ENCODE measurements at regions not wholly inside any gene's neighbourhood (a gene's known extent, or its start where the extent isn't known, plus 50 kb on each side); places are given as distances from the start of the nearest gene placed in this dataset.

GRCh38 chr13:22168437-22169190, 497.7 kb downstream of the FGF9 start (continued):
- TF ChIP-seq JUN (IDR thresholded peaks at IDR 0.05; ENCODE audit: low read depth, low read length) = no peak
- TF ChIP-seq TBP (IDR thresholded peaks at IDR 0.05; ENCODE audit: low read depth, low read length) = no peak
- no peak for TF ChIP-seq RBBP5 (IDR thresholded peaks at IDR 0.05; ENCODE audit: borderline replicate concordance, low read depth, low read length)
- no peak for TF ChIP-seq SIRT6 (IDR thresholded peaks at IDR 0.05; ENCODE audit: low read length)
- no peak for TF ChIP-seq KDM5A (IDR thresholded peaks at IDR 0.05; ENCODE audit: low read length)
- TF ChIP-seq RXRA (IDR thresholded peaks at IDR 0.05; ENCODE audit: insufficient read depth, low read depth, low read length) = no peak
